SU-DHL-6 (cell line): ENCODE measurements at regions not wholly inside any gene's neighbourhood (a gene's known extent, or its start where the extent isn't known, plus 50 kb on each side); places are given as distances from the start of the nearest gene placed in this dataset.
"Not testable (repeated sequence)": the region's sequence is repeated elsewhere in the genome, so short reads cannot be mapped to it uniquely, and the experiment has no call there.

ENCODE experiments used
- H2AFZ ChIP-seq: fragments of 200-600 bp; sonication (generic); 2 replicates; pipeline ENCODE4 v1.6.1; 2014; ENCODE audit warnings: low read depth, mild to moderate bottlenecking, moderate library complexity, mixed read lengths, antibody characterized with exemption, low read length; ENCODE audit not compliant: severe bottlenecking
- H3F3A ChIP-seq: fragments of 200-600 bp; shearing (Covaris generic); 2 replicates; pipeline ENCODE4 v1.6.0; 2016; ENCODE audit warnings: antibody characterized with exemption, mild to moderate bottlenecking; ENCODE audit not compliant: insufficient read depth
- H3K27ac ChIP-seq: fragments of 200-600 bp; sonication (generic); 2 replicates; pipeline ENCODE4 v1.5.1; 2016; ENCODE audit warnings: low read depth, mild to moderate bottlenecking, low read length, moderate library complexity, mixed read lengths
- H3K27me3 ChIP-seq: fragments of 200-600 bp; sonication (generic), shearing (Covaris generic); 2 replicates; pipeline ENCODE4 v1.6.0; 2014; ENCODE audit warnings: mild to moderate bottlenecking, low read length
- H3K36me3 ChIP-seq: fragments of 200-600 bp; sonication (generic); 2 replicates; pipeline ENCODE4 v1.6.1; 2014; ENCODE audit warnings: mild to moderate bottlenecking, low read length, mixed read lengths
- H3K4me2 ChIP-seq: fragments of 300-600, 200-600 bp; shearing (Covaris generic), sonication (generic); 2 replicates; pipeline ENCODE4 v1.6.0; 2014; ENCODE audit warnings: low read length, low read depth, mild to moderate bottlenecking; ENCODE audit not compliant: poor library complexity, severe bottlenecking
- H3K4me3 ChIP-seq: fragments of 200-600 bp; sonication (generic); 2 replicates; pipeline ENCODE4 v1.5.1; 2014; ENCODE audit warnings: antibody characterized with exemption, low read length, mild to moderate bottlenecking, mixed read lengths; ENCODE audit not compliant: insufficient read depth, poor library complexity, severe bottlenecking
- H3K79me2 ChIP-seq: fragments of 200-600 bp; sonication (generic); 2 replicates; pipeline ENCODE4 v1.6.1; 2014; ENCODE audit warnings: mild to moderate bottlenecking, low read length, moderate library complexity; ENCODE audit not compliant: insufficient read depth
- H3K9ac ChIP-seq: fragments of 200-600 bp; sonication (generic); 2 replicates; pipeline ENCODE4 v1.7.0; 2014; ENCODE audit warnings: mild to moderate bottlenecking, low read length
- H3K9me2 ChIP-seq: fragments of 200-600 bp; sonication (generic); replicated peaks from 2 replicates; pipeline ENCODE4 v1.6.1; 2014; ENCODE audit warnings: low read length; ENCODE audit not compliant: insufficient read depth
- H3K9me3 ChIP-seq: fragments of 200-600 bp; sonication (generic); 2 replicates; pipeline ENCODE4 v1.6.1; 2014; ENCODE audit warnings: low read length, mixed read lengths; ENCODE audit not compliant: insufficient read depth
- H4K20me1 ChIP-seq: fragments of 200-600 bp; sonication (generic); 2 replicates; pipeline ENCODE4 v1.6.1; 2014; ENCODE audit warnings: low read depth, mild to moderate bottlenecking, antibody characterized with exemption, low read length, moderate library complexity, mixed read lengths
- EZH2phosphoT487 ChIP-seq: fragments of 200-600 bp; sonication (generic), shearing (Covaris generic); conservative IDR thresholded peaks from 2 replicates; pipeline ENCODE4 v1.6.1; 2018; ENCODE audit warnings: mild to moderate bottlenecking, antibody characterized with exemption, low read length, moderate library complexity, mixed read lengths
- TF ChIP-seq, protein P1 (sequence below): fragments of 200-600 bp; sonication (generic); IDR thresholded peaks from one replicate; pipeline ENCODE4 v1.5.1; 2017; ENCODE audit warnings: antibody characterized with exemption, mild to moderate bottlenecking, low read length, moderate library complexity; ENCODE audit not compliant: insufficient read depth, poor library complexity, severe bottlenecking

DNA sequence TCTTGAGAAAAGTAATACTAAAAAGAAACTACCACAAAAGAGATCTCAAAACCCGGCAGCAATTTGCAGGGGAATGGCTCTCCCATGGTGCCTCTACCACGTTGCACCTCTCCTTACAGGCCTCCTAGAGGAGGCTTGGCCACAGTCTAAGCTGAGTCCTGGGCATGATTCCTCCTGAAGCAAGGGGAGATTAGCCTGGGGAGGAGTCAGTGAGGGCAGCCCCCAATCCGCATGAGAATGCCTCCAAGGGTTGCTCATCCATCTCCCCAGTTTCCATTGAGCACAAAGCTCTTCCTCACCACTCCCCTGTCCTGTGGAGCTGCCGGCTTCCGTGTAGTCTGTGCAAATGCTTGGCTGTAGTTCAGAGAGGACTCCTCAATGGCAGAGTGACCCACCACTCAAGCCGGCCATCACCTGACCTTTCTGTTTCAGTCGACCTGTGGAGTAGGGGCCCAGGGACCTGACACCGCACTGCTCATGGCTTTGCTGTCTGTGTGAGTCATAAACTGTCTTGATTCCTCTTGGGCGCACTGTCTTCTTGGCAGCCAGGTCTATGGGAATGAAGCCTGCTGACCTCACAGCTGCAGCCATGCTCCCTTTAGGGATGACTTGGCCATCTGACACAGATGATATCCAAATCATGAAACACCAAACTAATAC lies 224.2 kb upstream of the SGCG start:
- H2AFZ ChIP-seq, H3K36me3 ChIP-seq, H4K20me1 ChIP-seq: not testable (repeated sequence)

DNA sequence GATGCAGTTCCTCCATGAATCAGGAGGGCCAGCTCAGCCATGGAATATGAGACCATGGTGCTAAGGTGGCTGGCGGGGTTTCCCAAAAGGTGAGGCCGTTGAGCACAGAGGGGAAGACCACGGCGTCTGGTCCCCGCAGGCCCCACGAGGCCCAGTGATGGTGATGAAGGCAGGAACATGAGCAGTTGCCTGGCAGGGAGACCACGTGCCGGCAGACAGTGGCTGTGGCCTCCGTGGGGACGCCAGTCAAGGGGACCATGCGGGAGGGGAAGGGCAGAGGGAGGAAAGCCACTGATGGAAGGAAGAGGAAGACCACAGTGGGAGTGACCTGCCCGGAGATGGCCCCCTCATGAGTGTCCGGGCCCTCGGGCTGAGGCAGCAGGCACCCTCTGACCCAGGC lies 220.9 kb upstream of the SGCG start:
- H3K9me2 ChIP-seq, H3K27me3 ChIP-seq, H3K36me3 ChIP-seq, H3K4me3 ChIP-seq, H3K9ac ChIP-seq, H3K79me2 ChIP-seq, H2AFZ ChIP-seq, H3K9me3 ChIP-seq, H4K20me1 ChIP-seq, H3K27ac ChIP-seq, H3K4me2 ChIP-seq, H3F3A ChIP-seq: not testable (repeated sequence)

More for the DNA sequence above, 224.2 kb upstream of the SGCG start:
- H3K9me2 ChIP-seq, H3K4me2 ChIP-seq, H3K79me2 ChIP-seq, H3K27ac ChIP-seq, H3K9me3 ChIP-seq, H3K27me3 ChIP-seq, H3K9ac ChIP-seq, H3K4me3 ChIP-seq, H3F3A ChIP-seq: not testable (repeated sequence)

DNA sequence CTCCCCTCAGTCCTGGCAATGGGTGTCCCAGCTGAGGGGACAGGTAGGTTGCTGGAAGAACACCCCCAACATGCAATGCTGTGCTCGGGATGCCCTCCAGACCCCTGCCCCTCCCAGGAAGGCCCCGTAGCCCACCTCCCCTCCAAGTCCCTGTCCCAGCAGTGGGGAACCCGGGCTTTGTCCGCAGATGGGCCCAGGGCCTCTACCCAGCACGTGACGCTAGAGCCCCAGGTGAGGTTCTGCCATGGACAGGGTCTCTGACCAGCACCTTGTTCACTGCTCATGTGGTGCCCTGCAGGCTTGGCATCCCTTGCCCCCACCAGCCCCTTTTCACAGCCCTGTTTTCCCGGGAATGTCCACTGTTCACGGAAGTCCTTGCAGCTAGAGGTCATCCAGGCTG lies 220.0 kb upstream of the SGCG start:
- no peak overlapping the region for H3K4me2 ChIP-seq
- H3K27me3 ChIP-seq = no peaks in the 10 kb centered on the region
- TF ChIP-seq, protein P1, sequence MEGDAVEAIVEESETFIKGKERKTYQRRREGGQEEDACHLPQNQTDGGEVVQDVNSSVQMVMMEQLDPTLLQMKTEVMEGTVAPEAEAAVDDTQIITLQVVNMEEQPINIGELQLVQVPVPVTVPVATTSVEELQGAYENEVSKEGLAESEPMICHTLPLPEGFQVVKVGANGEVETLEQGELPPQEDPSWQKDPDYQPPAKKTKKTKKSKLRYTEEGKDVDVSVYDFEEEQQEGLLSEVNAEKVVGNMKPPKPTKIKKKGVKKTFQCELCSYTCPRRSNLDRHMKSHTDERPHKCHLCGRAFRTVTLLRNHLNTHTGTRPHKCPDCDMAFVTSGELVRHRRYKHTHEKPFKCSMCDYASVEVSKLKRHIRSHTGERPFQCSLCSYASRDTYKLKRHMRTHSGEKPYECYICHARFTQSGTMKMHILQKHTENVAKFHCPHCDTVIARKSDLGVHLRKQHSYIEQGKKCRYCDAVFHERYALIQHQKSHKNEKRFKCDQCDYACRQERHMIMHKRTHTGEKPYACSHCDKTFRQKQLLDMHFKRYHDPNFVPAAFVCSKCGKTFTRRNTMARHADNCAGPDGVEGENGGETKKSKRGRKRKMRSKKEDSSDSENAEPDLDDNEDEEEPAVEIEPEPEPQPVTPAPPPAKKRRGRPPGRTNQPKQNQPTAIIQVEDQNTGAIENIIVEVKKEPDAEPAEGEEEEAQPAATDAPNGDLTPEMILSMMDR = no peak
- TF ChIP-seq EZH2phosphoT487 = no peak

DNA sequence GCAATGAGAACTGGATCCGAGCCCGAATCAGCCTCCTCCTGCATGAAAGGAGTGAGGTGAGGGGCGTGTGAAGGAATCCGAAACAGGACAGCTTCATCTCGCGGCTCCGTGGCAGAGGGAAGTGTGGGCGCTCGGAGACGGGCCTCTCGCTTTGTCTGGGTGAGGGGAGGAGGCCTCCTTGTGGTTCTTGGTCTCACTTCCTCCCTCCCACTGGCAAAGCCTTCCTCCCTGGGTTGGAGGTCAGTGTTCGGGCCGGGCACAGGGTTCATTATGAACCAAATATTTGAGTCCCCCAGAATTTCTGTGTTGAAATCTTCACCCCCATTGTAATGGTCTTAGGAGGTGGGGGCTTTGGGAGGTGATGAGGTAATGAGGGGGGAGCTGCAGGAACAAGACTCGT lies 219.4 kb upstream of the SGCG start:
- not testable (repeated sequence) for H3K27me3 ChIP-seq, H3K4me2 ChIP-seq, H3K36me3 ChIP-seq

More for the DNA sequence above, 220.0 kb upstream of the SGCG start:
- Histone ChIP-seq H3F3A (no peaks in the 10 kb centered on the region), H3K9me3 (no peaks in the 10 kb centered on the region), H3K9ac (no peak overlapping the region), H3K4me3 (no peak overlapping the region), H3K27ac (no peak overlapping the region), H3K9me2 (no peaks in the 10 kb centered on the region), H2AFZ (no peak overlapping the region), H3K36me3 (no peaks in the 10 kb centered on the region), H4K20me1 (no peaks in the 10 kb centered on the region), H3K79me2 (no peaks in the 10 kb centered on the region)

DNA sequence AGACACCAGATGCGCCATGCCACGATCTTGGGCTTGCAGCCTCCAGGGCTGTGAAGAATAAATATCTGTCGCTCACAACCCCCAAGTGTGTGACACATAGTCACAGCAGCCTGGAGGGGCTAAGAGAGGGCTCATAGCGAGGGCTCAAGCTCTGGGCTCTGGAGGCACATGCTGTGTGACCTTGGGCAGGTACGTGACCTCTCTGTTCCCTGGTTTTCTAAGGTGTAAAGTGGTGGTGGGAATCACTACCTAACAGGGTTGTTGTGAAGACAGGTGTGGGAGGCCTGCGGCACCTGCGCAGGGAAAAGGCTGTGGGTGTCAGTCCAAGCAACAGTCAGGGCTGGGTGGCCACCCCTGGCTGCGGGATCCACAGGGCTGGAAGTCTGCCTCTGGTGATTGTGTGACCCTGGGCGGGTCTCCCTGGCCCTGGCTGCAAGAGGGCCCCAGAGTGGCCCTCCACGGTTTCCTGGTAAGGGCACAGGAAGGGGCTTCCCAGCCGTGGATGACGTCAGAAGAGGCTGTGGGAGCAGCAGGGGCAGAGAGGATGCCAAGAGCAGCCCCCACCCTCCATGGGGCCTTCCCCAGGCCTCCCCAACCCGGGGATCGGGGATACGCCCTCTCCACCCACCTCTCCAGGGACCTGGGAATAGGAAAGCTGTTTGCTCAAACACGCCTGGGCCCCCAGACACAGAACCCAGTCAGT lies 218.8 kb upstream of the SGCG start:
- H3K9me2 ChIP-seq = no peaks in the 10 kb centered on the region
- H3K36me3 ChIP-seq = no peaks in the 10 kb centered on the region
- no peaks in the 10 kb centered on the region for H3F3A ChIP-seq
- H3K27ac ChIP-seq = no peak overlapping the region
- no peaks in the 10 kb centered on the region for H3K79me2 ChIP-seq
- no peak for TF ChIP-seq EZH2phosphoT487
- TF ChIP-seq, protein P1 = no peak
- H3K4me2 ChIP-seq = no peak overlapping the region
- no peak overlapping the region for H2AFZ ChIP-seq
- H4K20me1 ChIP-seq = no peaks in the 10 kb centered on the region
- no peak overlapping the region for H3K4me3 ChIP-seq
- H3K27me3 ChIP-seq = no peaks in the 10 kb centered on the region
- H3K9me3 ChIP-seq = no peaks in the 10 kb centered on the region
- no peak overlapping the region for H3K9ac ChIP-seq

More for the DNA sequence above, 219.4 kb upstream of the SGCG start:
- not testable (repeated sequence) for H3K9ac ChIP-seq, H4K20me1 ChIP-seq, H3K79me2 ChIP-seq, H3F3A ChIP-seq, H3K4me3 ChIP-seq, H3K9me2 ChIP-seq, H3K9me3 ChIP-seq, H2AFZ ChIP-seq, H3K27ac ChIP-seq

DNA sequence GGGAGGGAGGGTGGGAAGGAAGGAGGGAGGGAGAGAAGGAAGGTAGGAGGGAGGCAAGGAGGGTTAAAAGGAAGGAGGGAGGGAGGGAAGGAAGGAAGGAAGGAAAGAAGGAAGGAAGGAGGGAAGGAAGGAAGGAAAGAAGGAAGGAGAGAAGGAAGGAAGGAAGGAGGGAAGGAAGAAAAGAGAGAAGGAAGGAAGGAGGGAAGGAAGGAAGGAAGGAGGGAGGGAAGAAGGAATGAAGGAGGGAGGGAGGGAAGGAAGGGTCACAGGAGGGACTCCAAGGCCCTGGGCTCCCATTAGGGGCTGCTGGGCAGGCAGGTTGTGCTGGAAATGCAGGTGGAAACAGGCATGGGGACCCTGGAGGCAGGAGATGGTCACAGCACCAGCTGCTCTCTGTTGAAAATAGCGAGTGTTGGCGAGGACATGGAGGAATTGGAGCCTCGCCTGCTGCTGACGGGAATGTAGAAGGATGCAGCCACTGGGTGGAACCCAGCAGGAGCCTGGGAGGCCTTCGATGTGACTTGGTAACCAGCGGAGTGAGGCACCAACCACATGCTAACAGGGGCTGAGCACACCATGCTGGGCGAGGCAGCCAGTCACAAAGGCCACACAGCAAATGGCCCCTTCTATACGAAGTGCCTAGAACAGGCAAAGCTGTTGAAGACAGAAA lies 217.3 kb upstream of the SGCG start:
- not testable (repeated sequence) for H3K27me3 ChIP-seq, H3K36me3 ChIP-seq, H3K27ac ChIP-seq, H3K9ac ChIP-seq, H3K4me3 ChIP-seq, H3K9me2 ChIP-seq, H2AFZ ChIP-seq, H3K9me3 ChIP-seq, H3K4me2 ChIP-seq, H4K20me1 ChIP-seq, H3F3A ChIP-seq, H3K79me2 ChIP-seq
